Erythroblast (primary cell): ENCODE measurements at regions not wholly inside any gene's neighbourhood (a gene's known extent, or its start where the extent isn't known, plus 50 kb on each side); places are given as distances from the start of the nearest gene placed in this dataset.
"Not testable (repeated sequence)": the region's sequence is repeated elsewhere in the genome, so short reads cannot be mapped to it uniquely, and the experiment has no call there.

Source experiments
- DNase-seq, 2 experiments: peaks; one replicate each; lab custom pipeline; 2025; lab: John Stamatoyannopoulos, UW
- GATA1 ChIP-seq: IDR thresholded peaks from 2 replicates; pipeline ENCODE4 v1.6.1; 2011; ENCODE audit warnings: low read depth, mild to moderate bottlenecking, control low read depth, low read length, moderate library complexity
- POLR2A ChIP-seq: IDR thresholded peaks from 2 replicates; pipeline ENCODE4 v1.6.1; 2011; ENCODE audit warnings: mild to moderate bottlenecking, low read length

- TF ChIP-seq GATA1 (no peak), POLR2A (no peak)
- DNase-seq, result no peak
Measured at GRCh38 chr2:7094231-7094741, 177.1 kb downstream of the RNF144A start.

DNA sequence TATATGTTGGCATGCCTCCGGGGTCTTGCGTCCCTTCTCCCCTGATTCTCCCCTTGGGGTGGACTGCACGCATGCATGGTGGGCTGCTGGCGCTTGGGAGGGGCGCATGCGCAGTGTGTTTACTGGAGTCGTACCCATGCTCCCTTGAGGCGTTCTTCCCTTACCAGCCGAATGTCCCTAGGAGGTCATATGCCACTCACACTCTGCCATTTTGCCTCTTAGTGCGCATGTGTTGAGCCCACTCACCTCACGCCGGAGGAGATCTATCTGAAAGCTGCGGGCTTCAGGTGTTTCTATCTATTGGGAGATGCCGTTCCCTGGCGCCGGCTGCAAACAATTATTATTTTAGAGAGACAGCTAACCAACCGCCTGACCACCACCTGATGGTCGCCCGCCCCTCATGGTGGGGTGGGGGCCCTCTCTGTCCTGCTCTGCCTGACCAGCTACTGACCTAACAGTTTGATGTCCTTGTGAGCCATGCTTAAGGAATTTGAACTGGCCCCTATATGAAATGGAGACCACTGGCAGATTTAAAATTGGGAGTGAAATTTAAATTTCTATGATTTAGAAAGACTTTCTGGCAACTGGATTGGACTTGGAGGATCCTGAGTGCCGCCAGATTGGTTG lies 179.6 kb downstream of the RNF144A start:
- DNase-seq, result no peak
- TF ChIP-seq GATA1 (no peak), POLR2A (no peak)

GRCh38 chr2:7097353-7097895 lies 180.2 kb downstream of the RNF144A start:
- peak; percentile 62 to 78 for DNase-seq
- TF ChIP-seq GATA1 (no peak), POLR2A (no peak)

- DNase-seq, result no peak
- no peak for TF ChIP-seq GATA1
- TF ChIP-seq POLR2A, result no peak
Measured at GRCh38 chr2:7098816-7099215, 181.6 kb downstream of the RNF144A start.

- DNase-seq, result not testable (repeated sequence)
Measured at GRCh38 chr2:7099687-7100086, 182.5 kb downstream of the RNF144A start.

- no peak for DNase-seq
- TF ChIP-seq POLR2A (no peak), GATA1 (no peak)
Measured at GRCh38 chr2:7102826-7103225, 185.6 kb downstream of the RNF144A start.

DNA sequence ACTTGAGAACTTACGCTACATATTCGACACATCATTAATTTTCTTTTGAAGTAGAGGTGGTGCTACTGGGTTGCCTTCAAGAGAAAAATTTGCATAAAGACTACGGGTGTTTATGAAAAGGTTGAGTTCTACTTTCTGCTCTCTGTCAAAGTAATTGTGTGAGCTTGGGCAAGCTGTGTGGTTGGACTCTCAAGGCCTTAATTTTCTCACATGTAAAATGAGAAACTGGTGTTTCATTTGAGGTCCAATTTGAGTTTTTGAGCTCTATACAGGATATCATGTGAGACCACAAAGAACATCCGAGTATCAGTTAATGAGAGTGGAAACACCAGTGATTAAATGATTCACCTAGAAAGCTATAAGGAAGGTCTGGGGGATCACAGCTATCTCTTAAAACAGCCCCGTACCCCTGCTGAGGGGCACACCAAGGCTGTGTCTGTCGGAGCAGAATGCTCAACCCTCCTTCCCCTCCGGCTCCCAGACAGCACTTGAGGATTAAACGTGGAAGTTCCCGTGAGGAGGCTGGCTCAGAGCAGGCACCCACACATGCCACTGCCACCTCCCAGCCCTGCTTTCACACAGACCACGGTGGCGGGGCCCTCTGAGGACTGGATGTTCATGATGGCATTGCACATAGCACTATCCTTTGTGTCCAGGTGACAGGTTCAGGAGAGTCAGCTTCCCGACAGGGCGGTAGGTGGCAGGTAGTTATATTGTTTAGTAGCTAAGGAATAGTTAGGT lies 191.8 kb downstream of the RNF144A start:
- no peak for DNase-seq

GRCh38 chr2:7109533-7109885 lies 192.3 kb downstream of the RNF144A start:
- TF ChIP-seq GATA1 (no peak), POLR2A (no peak)
- no peak for DNase-seq

More for the DNA sequence above, 191.8 kb downstream of the RNF144A start:
- TF ChIP-seq GATA1, result no peak
- no peak for TF ChIP-seq POLR2A

DNA sequence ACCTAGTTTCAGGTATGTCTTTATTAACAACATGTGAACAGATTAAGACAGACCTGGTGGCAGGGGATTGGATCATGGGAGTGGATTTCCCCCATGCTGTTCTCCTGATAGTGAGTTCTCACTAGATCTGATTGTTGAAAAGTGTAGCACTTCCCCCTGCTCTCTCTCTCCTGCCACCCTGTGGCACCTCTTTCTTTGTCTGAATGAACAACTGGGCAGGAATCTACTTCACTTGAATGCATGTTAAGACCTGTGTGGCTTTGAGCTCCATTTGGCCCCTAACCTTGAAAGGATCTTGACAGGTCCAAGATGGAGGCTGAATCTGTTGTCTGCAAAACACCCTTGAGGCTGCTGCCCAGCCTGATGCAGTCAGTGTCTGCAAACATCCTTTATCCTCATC lies 194.4 kb downstream of the RNF144A start:
- no peak for DNase-seq
- no peak for TF ChIP-seq POLR2A
- TF ChIP-seq GATA1, result no peak

DNA sequence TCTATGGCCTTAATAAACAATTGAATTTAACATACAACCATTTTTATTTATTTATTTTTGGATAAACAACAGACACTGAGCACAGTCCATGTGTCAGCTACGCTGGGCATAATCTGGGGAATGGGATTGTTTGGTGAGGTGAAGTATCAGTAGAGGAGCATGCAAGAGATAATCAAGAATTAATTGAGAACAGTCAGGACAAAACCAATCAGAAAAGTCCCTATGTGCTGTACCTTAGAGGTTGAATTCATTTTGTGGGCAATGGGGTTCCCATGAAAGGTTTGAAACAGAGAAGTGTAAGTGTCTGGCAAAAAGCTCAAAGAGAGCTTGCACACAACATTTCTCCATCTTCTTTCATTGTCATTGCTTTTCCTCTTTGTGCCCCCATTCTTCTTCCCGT lies 198.2 kb downstream of the RNF144A start:
- no peak for DNase-seq
- TF ChIP-seq POLR2A (no peak), GATA1 (no peak)

DNA sequence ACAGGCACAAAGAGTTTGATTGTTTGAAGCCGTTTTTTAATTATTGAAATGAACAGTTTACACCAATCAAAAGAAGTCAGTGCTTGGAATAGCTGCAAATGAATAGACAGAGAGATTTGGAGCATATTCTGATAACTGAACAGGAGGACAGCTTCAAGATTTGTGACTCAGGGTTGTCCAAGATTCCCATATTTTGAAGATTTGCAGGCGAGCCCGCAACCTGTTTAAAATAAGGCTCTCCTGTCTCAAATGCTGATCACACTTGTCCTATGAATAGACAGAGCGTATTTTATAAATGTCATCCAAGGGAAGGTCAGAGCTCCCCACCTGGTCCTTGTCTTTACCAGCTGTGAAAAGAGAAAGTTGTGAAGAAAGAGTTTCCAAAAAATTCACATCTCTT lies 198.7 kb downstream of the RNF144A start:
- no peak for DNase-seq
- no peak for TF ChIP-seq POLR2A
- no peak for TF ChIP-seq GATA1

- no peak for DNase-seq
- TF ChIP-seq GATA1, result no peak
- no peak for TF ChIP-seq POLR2A
Measured at GRCh38 chr2:7116511-7116910, 199.3 kb downstream of the RNF144A start.

DNA sequence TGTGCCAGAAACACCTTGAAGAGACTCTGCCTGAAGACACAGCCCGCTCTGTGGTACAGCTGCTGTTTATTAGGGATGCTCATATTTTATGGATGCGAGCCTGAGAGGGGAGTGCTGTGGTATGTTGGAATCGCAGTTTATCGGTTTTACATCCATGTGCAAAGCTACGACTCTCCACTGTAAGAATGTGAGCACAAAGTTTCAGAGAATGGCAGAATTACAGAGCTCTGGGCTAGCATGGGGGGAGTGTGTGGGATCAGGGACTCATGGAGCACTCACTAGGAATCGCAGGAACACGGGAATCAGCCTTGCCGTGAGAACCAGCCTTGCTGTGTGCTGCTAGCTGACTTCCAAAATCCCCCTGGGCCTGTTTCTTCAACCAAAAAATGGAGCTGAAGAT lies 199.9 kb downstream of the RNF144A start:
- TF ChIP-seq GATA1 (no peak), POLR2A (no peak)
- no peak for DNase-seq

- no peak for DNase-seq
- TF ChIP-seq POLR2A, result no peak
- TF ChIP-seq GATA1, result no peak
Measured at GRCh38 chr2:7118606-7119131, 201.5 kb downstream of the RNF144A start.
